HEK293T (cell line): ENCODE measurements at regions not wholly inside any gene's neighbourhood (a gene's known extent, or its start where the extent isn't known, plus 50 kb on each side); places are given as distances from the start of the nearest gene placed in this dataset.
"Not testable (repeated sequence)": the region's sequence is repeated elsewhere in the genome, so short reads cannot be mapped to it uniquely, and the experiment has no call there.

Experiments
- CTCF ChIA-PET: fragments of 350-600 bp; formaldehyde crosslinking; extraction: SDS; loops from one replicate; lab custom pipeline; 2021; ENCODE audit warnings: antibody characterized with exemption, inconsistent platforms; lab: Yijun Ruan, JAX
- POLR2A ChIA-PET: fragments of 350-600 bp; formaldehyde crosslinking; extraction: SDS; loops from one replicate; lab custom pipeline; 2020; ENCODE audit warnings: antibody characterized with exemption, inconsistent platforms; lab: Yijun Ruan, JAX
- DNase-seq: peaks from one replicate; pipeline ENCODE4 v3.0.0; 2012; ENCODE audit warnings: mixed read lengths; ENCODE audit errors: extremely low spot score
- ARNT ChIP-seq: fragments of 450-650 bp; IDR thresholded peaks from 2 replicates; pipeline ENCODE4 v1.6.1; 2017; ENCODE audit warnings: mild to moderate bottlenecking
- BHLHE40 ChIP-seq: fragments of 450-650 bp; IDR thresholded peaks from 2 replicates; pipeline ENCODE4 v1.6.1; 2016; ENCODE audit warnings: mild to moderate bottlenecking, moderate library complexity, borderline replicate concordance
- CTBP1 ChIP-seq: fragments of 450-650 bp; IDR thresholded peaks from 2 replicates; pipeline ENCODE4 v1.6.1; 2016; ENCODE audit warnings: borderline replicate concordance
- ELF4 ChIP-seq: fragments of 450-650 bp; IDR thresholded peaks from 2 replicates; pipeline ENCODE4 v1.6.1; 2017; ENCODE audit warnings: antibody characterized with exemption
- FOXA1 ChIP-seq: fragments of 450-650 bp; IDR thresholded peaks from 2 replicates; pipeline ENCODE4 v1.6.1; 2016; ENCODE audit warnings: mild to moderate bottlenecking
- FOXK2 ChIP-seq: fragments of 450-650 bp; IDR thresholded peaks from 2 replicates; pipeline ENCODE4 v1.6.1; 2016; ENCODE audit warnings: mild to moderate bottlenecking
- FOXM1 ChIP-seq: fragments of 450-650 bp; IDR thresholded peaks from 2 replicates; pipeline ENCODE4 v1.6.1; 2017; ENCODE audit warnings: mild to moderate bottlenecking, borderline replicate concordance
- HDGF ChIP-seq: fragments of 450-650 bp; IDR thresholded peaks from 2 replicates; pipeline ENCODE4 v1.6.1; 2017; ENCODE audit warnings: antibody characterized with exemption, borderline replicate concordance
- L3MBTL2 ChIP-seq: fragments of 450-650 bp; conservative IDR thresholded peaks from 2 replicates; pipeline ENCODE4 v1.6.1; 2016; ENCODE audit warnings: mild to moderate bottlenecking
- LEF1 ChIP-seq: fragments of 450-650 bp; IDR thresholded peaks from 2 replicates; pipeline ENCODE4 v1.6.1; 2017; ENCODE audit warnings: mild to moderate bottlenecking, borderline replicate concordance
- NFRKB ChIP-seq: fragments of 450-650 bp; IDR thresholded peaks from 2 replicates; pipeline ENCODE4 v1.6.1; 2016; ENCODE audit warnings: mild to moderate bottlenecking, moderate library complexity
- PKNOX1 ChIP-seq: fragments of 450-650 bp; IDR thresholded peaks from 2 replicates; pipeline ENCODE4 v1.6.1; 2016
- SP1 ChIP-seq: fragments of 450-650 bp; IDR thresholded peaks from 2 replicates; pipeline ENCODE4 v1.6.1; 2017
- SUZ12 ChIP-seq: fragments of 450-650 bp; IDR thresholded peaks from 2 replicates; pipeline ENCODE4 v1.6.1; 2016; ENCODE audit warnings: mild to moderate bottlenecking
- TARDBP ChIP-seq: fragments of 450-650 bp; IDR thresholded peaks from 2 replicates; pipeline ENCODE4 v1.6.1; 2016
- ZNF384 ChIP-seq: fragments of 450-650 bp; IDR thresholded peaks from 2 replicates; pipeline ENCODE4 v1.6.1; 2016

GRCh38 chr14:105659935-105660527 lies 133.6 kb downstream of the TMEM121 start:
- ChIA-PET CTCF (no interaction called here), POLR2A (no interaction called here)
- TF ChIP-seq ARNT (no peak), TARDBP (no peak), FOXA1 (no peak), L3MBTL2 (no peak), FOXM1 (no peak), FOXK2 (no peak), ZNF384 (no peak), ELF4 (no peak), LEF1 (no peak), SP1 (no peak)
- DNase-seq, result no peak

- ChIA-PET POLR2A (no interaction called here), CTCF (no interaction called here)
- no peak for DNase-seq
- TF ChIP-seq PKNOX1 (no peak), FOXM1 (no peak), NFRKB (no peak), TARDBP (no peak), FOXK2 (no peak), ELF4 (no peak)
Measured at GRCh38 chr14:105660816-105661531, 134.6 kb downstream of the TMEM121 start.

- DNase-seq, POLR2A ChIA-PET, CTCF ChIA-PET: not testable (repeated sequence)
Measured at GRCh38 chr14:105662043-105662442, 135.7 kb downstream of the TMEM121 start.

GRCh38 chr14:105662592-105662991 lies 136.2 kb downstream of the TMEM121 start:
- DNase-seq, POLR2A ChIA-PET, CTCF ChIA-PET: not testable (repeated sequence)

GRCh38 chr14:105663323-105663722 lies 136.9 kb downstream of the TMEM121 start:
- CTCF ChIA-PET, POLR2A ChIA-PET, DNase-seq: not testable (repeated sequence)

GRCh38 chr14:105663818-105664596 lies 137.6 kb downstream of the TMEM121 start:
- POLR2A ChIA-PET, CTCF ChIA-PET, DNase-seq: not testable (repeated sequence)

GRCh38 chr14:105664691-105665090 lies 138.3 kb downstream of the TMEM121 start:
- ChIA-PET POLR2A (no interaction called here), CTCF (no interaction called here)
- no peak for DNase-seq
- TF ChIP-seq BHLHE40 (no peak), FOXM1 (no peak), FOXK2 (no peak), ZNF384 (no peak), LEF1 (no peak), ARNT (no peak), NFRKB (no peak), ELF4 (no peak), L3MBTL2 (no peak), SUZ12 (no peak), TARDBP (no peak), SP1 (no peak), CTBP1 (no peak), HDGF (no peak), FOXA1 (no peak), PKNOX1 (no peak)
